Neural progenitor cell (in vitro differentiated cells): ENCODE measurements at regions not wholly inside any gene's neighbourhood (a gene's known extent, or its start where the extent isn't known, plus 50 kb on each side); places are given as distances from the start of the nearest gene placed in this dataset.

Experiments
- EZH2phosphoT487 ChIP-seq: fragments of 200-600 bp; sonication (generic); IDR thresholded peaks from 2 replicates; pipeline ENCODE4 v1.6.1; 2017; ENCODE audit warnings: antibody characterized with exemption
- TF ChIP-seq, protein P1 (sequence below): fragments of 200-600 bp; sonication (generic); IDR thresholded peaks from 2 replicates; pipeline ENCODE4 v1.5.1; 2017; ENCODE audit warnings: antibody characterized with exemption, mild to moderate bottlenecking

DNA sequence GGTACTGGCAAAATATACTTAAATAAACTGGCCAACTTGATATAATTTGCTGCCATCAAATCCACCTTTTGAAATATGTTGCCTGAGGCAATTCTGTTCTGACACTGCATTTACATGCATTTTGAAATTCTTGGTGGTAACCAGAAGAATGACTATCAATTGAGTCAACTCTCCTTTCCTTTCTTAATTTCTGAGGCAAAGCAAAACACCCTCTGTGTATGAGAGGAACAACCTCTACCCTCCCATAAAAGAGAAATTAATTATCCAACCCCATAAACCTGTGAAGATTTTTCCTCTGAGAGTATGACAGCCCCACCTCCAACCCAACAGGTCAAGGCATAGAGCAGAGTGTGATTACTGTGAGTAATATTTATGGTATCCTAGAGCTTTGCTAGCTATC is 286.8 kb downstream of the NR2F1-AS1 start:
- TF ChIP-seq, protein P1, sequence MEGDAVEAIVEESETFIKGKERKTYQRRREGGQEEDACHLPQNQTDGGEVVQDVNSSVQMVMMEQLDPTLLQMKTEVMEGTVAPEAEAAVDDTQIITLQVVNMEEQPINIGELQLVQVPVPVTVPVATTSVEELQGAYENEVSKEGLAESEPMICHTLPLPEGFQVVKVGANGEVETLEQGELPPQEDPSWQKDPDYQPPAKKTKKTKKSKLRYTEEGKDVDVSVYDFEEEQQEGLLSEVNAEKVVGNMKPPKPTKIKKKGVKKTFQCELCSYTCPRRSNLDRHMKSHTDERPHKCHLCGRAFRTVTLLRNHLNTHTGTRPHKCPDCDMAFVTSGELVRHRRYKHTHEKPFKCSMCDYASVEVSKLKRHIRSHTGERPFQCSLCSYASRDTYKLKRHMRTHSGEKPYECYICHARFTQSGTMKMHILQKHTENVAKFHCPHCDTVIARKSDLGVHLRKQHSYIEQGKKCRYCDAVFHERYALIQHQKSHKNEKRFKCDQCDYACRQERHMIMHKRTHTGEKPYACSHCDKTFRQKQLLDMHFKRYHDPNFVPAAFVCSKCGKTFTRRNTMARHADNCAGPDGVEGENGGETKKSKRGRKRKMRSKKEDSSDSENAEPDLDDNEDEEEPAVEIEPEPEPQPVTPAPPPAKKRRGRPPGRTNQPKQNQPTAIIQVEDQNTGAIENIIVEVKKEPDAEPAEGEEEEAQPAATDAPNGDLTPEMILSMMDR: no peak
- no peak for TF ChIP-seq EZH2phosphoT487
